GM23338 (cell line): ENCODE measurements at regions not wholly inside any gene's neighbourhood (a gene's known extent, or its start where the extent isn't known, plus 50 kb on each side); places are given as distances from the start of the nearest gene placed in this dataset.

Experiments
- EZH2phosphoT487 ChIP-seq: fragments of 200-600 bp; sonication (generic); IDR thresholded peaks from one replicate; pipeline ENCODE4 v1.8.1; 2018; ENCODE audit warnings: antibody characterized with exemption; ENCODE audit not compliant: unreplicated experiment
- TF ChIP-seq, protein P1 (sequence below), 2 experiments: fragments of 200-600 bp in 1 of 2; sonication (generic) in 1 of 2; conservative IDR thresholded peaks; 2 replicates each; pipeline versions ENCODE4 v1.5.1 to v1.6.1; 2016 to 2017; ENCODE audit warnings: antibody characterized with exemption in 2 of 2, low read depth in 2 of 2, mild to moderate bottlenecking in 2 of 2, moderate library complexity in 1 of 2
- TF ChIP-seq, protein P2 (sequence below): IDR thresholded peaks from one replicate; pipeline ENCODE4 v1.6.1; 2018; ENCODE audit warnings: antibody characterized with exemption; ENCODE audit not compliant: unreplicated experiment

DNA sequence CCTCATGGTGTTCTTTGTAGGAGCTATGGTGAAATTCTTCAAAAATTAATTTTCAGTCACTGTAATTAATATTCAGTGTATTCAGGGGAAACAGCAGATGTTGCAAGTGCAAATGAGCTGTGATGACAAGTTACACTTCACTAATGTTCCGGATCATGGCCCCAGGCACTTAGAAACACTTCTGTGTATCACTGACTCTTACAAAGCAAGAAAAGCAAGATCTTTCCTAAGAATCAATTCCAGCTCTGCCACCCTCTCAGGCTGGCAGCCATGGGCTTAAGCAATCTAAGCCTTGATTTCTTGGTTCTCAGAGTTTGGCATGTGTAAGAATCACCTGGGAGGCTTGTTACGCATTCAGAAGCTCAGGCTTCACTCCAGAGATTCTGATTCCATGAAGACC lies 78.0 kb downstream of the MARCHF4 start:
- TF ChIP-seq, protein P1, sequence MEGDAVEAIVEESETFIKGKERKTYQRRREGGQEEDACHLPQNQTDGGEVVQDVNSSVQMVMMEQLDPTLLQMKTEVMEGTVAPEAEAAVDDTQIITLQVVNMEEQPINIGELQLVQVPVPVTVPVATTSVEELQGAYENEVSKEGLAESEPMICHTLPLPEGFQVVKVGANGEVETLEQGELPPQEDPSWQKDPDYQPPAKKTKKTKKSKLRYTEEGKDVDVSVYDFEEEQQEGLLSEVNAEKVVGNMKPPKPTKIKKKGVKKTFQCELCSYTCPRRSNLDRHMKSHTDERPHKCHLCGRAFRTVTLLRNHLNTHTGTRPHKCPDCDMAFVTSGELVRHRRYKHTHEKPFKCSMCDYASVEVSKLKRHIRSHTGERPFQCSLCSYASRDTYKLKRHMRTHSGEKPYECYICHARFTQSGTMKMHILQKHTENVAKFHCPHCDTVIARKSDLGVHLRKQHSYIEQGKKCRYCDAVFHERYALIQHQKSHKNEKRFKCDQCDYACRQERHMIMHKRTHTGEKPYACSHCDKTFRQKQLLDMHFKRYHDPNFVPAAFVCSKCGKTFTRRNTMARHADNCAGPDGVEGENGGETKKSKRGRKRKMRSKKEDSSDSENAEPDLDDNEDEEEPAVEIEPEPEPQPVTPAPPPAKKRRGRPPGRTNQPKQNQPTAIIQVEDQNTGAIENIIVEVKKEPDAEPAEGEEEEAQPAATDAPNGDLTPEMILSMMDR (conservative IDR thresholded peaks at IDR 0.05; ENCODE audit: low read depth in 2 of 2): no peak
- TF ChIP-seq, protein P2, sequence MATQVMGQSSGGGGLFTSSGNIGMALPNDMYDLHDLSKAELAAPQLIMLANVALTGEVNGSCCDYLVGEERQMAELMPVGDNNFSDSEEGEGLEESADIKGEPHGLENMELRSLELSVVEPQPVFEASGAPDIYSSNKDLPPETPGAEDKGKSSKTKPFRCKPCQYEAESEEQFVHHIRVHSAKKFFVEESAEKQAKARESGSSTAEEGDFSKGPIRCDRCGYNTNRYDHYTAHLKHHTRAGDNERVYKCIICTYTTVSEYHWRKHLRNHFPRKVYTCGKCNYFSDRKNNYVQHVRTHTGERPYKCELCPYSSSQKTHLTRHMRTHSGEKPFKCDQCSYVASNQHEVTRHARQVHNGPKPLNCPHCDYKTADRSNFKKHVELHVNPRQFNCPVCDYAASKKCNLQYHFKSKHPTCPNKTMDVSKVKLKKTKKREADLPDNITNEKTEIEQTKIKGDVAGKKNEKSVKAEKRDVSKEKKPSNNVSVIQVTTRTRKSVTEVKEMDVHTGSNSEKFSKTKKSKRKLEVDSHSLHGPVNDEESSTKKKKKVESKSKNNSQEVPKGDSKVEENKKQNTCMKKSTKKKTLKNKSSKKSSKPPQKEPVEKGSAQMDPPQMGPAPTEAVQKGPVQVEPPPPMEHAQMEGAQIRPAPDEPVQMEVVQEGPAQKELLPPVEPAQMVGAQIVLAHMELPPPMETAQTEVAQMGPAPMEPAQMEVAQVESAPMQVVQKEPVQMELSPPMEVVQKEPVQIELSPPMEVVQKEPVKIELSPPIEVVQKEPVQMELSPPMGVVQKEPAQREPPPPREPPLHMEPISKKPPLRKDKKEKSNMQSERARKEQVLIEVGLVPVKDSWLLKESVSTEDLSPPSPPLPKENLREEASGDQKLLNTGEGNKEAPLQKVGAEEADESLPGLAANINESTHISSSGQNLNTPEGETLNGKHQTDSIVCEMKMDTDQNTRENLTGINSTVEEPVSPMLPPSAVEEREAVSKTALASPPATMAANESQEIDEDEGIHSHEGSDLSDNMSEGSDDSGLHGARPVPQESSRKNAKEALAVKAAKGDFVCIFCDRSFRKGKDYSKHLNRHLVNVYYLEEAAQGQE: no peak
- TF ChIP-seq EZH2phosphoT487: no peak
